Activated CD8-positive, alpha-beta memory T cell treated with anti-CD3 and anti-CD28 coated beads for 48 hours (primary cell): ENCODE measurements at regions not wholly inside any gene's neighbourhood (a gene's known extent, or its start where the extent isn't known, plus 50 kb on each side); places are given as distances from the start of the nearest gene placed in this dataset.

Source experiments
- DNase-seq, 3 experiments: peaks; one replicate each; pipeline ENCODE4 v3.0.0-alpha.2; 2020; ENCODE audit warnings: low read depth in 2 of 3, low spot score in 2 of 3

- DNase-seq = no peak
Observed at GRCh38 chr18:41266204-41266603, 688.8 kb upstream of the PIK3C3 start.

DNA sequence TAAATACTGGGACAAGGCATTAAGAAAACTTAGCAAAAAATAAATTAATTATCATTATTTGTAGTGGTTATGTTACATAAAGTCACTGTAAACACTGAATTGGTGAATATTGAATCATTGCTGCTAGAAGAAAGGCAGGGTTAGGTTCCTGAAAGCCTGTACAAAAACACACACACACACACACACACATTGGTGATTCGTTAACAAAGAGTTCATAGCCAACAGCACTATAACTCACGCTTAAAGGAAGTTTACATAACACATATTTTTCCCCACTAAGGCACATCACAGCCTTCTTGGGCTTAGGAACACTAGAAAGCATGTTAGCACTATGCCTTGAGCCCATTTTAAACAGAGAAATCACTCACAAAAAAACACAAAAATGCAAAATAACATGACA, 690.0 kb upstream of the PIK3C3 start:
- DNase-seq = no peak

DNA sequence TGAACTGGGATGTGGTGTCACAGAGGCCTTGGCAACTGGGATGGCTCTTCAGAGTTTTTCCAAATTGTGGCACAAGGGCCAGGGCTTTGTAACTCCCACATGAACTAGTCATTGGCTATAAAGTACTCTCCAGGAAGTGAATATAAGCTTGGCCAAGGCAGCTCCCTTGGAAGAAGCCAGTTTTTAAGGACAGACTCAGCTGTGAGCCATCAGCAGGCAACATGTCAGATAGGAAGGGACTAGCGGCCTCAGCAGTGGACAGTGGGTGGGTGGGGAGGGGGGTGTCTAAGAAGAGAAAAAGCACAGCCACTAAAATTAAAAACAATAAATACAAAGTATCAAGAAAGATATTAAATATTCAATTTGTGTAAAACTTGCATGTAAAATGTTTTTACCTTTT, 691.1 kb upstream of the PIK3C3 start:
- no peak for DNase-seq

GRCh38 chr18:41262688-41263087, 692.3 kb upstream of the PIK3C3 start:
- no peak for DNase-seq

- DNase-seq = no peak
Observed at GRCh38 chr18:41244591-41245037, 710.4 kb upstream of the PIK3C3 start.

- DNase-seq = no peak
Observed at GRCh38 chr18:41237317-41237716, 717.7 kb upstream of the PIK3C3 start.

GRCh38 chr18:41231681-41232080, 723.4 kb upstream of the PIK3C3 start:
- DNase-seq = no peak

GRCh38 chr18:41227993-41228392, 727.0 kb upstream of the PIK3C3 start:
- DNase-seq = no peak

GRCh38 chr18:41226911-41227310, 728.1 kb upstream of the PIK3C3 start:
- DNase-seq = no peak

DNA sequence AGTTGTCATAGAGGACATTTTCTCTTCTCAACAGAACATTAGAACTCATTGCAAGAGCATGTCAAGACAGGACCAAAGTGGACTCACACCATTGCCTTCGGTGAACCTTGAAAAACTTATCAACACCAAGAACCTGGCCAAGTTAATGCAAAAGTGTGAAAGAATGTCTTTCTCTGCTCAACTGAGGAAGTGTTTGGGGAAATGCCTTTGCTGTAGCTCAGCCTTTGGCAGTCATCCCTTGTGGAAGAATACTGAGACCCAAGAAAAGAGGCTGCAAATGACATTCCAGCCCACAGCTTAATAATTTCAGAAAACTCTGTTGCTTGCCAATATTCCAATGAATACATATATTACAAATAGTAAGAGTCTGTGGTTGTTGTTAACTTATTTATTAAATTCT, 728.8 kb upstream of the PIK3C3 start:
- DNase-seq = no peak

DNA sequence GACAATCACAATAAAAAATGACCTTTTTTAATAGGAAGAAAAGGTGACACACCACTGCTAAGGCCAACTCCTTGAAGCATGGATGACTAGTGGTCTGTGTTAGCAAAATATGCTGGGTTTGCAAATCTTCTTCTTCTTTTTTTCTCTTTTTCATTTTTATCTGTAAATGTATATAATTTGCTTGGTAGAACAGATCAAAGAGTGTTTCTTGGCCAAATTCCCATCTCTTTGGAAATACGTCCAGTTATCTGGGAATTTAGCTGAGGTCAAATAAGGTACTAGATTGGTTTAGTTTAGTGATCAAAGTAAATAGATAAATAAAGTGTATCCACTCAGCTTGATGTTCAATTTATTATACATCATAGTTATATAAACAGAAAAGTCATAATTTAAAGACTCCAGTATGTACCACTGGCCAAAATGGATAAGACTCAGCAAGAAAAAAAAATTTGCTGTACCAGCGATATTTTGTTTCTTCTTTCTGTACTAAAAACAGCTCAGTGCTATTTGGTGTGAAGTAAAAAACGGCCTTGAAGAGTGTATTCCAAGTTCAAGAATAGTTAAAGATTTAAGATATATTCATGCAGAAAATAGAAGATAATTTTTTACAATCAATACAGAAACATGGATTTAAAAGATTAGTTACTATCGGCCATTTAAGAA, 738.6 kb upstream of the PIK3C3 start:
- DNase-seq = no peak

- no peak for DNase-seq
Observed at GRCh38 chr18:41207706-41208105, 747.3 kb upstream of the PIK3C3 start.

DNA sequence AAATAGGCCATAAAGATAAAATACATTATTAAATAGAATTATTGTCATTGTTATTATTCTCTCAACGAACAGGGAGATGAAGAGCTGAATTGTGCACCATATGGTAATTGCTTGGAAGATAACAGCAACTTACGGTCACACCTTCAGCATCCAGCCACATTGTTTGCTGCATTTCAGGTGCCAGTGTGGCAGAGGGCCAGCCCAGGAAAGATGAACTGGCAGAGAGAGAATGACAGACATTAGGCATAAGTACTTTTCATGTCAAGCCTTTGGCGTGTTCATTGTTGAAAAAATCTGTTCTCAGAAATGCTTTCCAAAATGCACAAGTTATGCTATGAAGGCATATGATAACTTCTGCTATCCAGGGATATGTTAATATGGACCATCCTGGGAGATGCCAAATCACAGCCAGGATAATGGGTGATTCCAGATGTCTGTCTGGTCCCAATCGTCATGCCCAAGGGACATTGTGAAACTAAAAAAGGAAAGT, 748.6 kb upstream of the PIK3C3 start:
- no peak for DNase-seq

GRCh38 chr18:41199212-41199611, 755.8 kb upstream of the PIK3C3 start:
- DNase-seq = no peak

GRCh38 chr18:41197967-41198366, 757.1 kb upstream of the PIK3C3 start:
- DNase-seq = no peak

- DNase-seq = no peak
Observed at GRCh38 chr18:41170346-41170745, 784.7 kb upstream of the PIK3C3 start.

GRCh38 chr18:41165625-41166024, 789.4 kb upstream of the PIK3C3 start:
- DNase-seq = no peak

DNA sequence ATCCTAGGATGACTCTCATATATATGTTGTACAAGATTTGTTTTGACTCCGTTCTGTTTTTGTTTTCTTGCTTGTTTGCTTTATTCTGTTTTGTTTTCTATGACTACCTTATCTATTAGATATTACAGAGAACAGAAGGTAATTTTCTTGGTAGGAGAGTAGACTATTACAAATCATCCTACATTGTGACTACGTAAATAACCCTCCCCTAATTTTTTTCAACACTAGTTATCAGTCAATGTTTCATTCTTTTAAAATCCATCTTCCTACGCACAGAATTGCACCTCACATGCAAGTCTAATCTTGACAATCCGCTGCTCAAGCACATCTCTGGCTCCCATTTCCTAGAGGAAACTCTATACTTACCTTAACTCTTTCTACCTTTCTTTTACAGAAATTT, 792.3 kb upstream of the PIK3C3 start:
- DNase-seq = no peak

DNA sequence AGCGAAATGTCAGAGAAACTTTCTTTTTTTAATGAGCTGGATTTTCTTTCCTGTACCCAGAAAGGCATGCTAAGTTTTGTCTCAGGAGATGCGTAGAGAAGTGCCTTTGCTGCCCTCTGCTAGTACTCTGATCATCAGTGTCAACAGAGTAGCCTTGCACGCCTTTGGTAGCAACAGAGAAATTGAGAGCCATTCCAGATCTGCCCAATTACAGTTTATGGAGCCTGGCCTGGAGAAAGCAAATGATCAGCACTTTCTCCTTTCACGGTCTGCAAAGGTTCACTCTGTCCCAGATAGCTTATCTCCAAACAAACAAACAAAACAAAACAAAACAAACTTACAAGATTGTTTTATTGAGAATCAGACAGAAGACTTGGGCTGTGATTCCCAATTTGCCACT, 792.8 kb upstream of the PIK3C3 start:
- DNase-seq = no peak

DNA sequence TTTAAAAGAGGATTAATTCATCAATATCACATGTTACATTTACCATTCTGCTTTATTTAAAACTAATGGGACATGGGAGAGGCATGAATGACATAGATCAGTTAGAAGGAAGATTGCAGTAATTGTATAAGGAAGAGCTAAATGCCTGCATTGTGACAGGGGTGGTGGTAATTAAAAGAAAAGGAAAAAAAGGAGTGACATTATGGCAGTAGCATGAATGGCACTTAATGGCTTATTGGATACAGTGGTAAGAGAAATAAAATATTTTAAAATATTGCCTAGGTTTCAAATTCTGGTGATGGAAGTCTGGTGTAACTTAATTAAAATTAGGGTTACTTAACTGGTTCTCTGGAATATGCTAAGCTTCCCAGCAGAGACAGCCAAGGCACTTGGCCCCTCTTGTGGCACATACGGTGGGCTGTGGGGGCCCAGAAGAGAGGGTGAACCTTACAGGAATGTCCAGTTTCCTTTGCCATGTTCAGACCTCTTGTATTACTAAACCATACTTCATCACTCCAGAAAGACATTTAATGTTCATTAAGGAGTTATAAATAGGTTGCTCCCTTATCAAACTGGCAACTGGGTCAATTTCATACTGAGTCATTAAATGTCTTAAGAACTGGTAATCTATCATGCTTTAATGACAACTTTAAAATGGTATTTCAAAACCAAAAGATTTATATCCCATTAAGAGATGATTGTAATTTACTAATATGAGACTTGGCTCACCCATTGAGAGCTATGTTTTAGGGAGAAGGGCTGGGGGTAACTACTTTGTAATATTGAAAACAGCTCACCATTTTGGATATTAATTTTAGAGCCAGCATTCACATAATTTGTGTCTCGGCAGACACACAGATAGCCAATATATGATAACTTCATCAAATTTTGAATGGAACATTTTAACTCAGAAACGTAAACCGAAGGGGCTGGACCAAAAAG, 798.9 kb upstream of the PIK3C3 start:
- DNase-seq = no peak

DNA sequence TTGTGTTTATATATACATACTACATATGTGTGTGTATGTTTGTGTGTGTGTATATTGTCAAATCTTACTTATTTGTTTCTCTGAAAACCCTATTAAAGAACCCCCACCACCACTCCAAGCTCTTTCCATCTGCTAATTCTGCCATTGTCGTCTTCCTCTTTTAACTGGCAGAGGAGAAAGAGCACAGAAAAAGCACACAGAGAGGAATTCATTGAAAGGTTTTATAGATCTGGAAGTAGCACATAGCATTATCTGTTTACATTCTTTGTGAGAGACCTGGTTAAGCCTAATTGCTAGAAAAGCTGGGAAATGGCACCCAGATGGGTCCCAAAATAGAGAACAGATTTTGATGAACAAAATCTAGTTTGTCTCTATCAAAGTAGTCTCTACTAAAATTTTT, 800.0 kb upstream of the PIK3C3 start:
- DNase-seq = no peak

DNA sequence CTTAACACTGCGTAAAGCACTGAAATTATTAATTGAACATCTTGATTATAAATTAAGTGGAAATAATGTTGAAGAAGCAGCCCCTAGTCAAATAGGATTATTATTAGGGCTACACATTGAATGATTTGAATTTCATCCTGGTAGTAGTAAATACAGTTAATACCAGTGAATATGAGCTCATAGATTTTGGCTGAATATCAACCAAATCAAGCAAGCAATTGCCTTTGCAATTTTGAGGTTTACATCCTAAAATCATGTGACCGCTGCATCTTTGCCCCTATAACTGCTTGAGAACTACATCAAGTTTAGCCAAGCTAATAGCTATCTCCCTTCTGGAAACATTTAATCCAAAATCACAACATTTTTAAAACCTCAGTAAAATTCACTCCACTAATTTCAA, 801.2 kb upstream of the PIK3C3 start:
- no peak for DNase-seq
